ENCODE measurements at regions not wholly inside any gene's neighbourhood (a gene's known extent, or its start where the extent isn't known, plus 50 kb on each side); places are given as distances from the start of the nearest gene placed in this dataset.

DNA sequence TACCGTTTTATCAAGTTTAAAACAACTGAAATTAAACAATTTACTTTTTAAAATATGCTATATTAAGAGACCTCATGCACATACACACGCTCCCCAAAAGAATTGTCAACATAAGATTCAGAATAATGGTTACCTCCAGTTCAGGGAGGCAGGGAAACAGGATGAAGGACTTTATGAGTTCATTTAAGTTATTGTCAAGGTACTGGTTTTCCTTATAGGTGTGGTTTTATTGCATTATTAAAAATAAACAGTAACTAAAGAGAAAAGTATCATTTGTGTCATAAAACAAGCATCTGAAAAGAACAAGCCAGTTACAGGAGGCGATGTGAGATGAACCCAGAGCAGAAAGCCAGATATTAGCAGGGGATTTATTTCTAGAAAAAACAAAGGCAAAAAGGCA, 2376.7 kb downstream of the MAT2B start:
- DNase-seq (ENCODE audit: low read depth) = no peak
- TF ChIP-seq CTCF (IDR thresholded peaks at IDR 0.05; ENCODE audit: low read depth, low read length, missing control alignments) = no peak
- in situ Hi-C loops (cut with HindIII; ENCODE audit: low sequenced_read_pairs) = no loop called here
- no peak overlapping the region for H3K4me3 ChIP-seq (ENCODE audit: low read depth, low read length)

GRCh38 chr5:165885623-165886350, 2380.4 kb downstream of the MAT2B start:
- in situ Hi-C loops (cut with HindIII; ENCODE audit: low sequenced_read_pairs) = no loop called here
- DNase-seq (ENCODE audit: low read depth) = no peak
- H3K4me3 ChIP-seq (ENCODE audit: low read depth, low read length) = no peak overlapping the region
- no peak for TF ChIP-seq CTCF (IDR thresholded peaks at IDR 0.05; ENCODE audit: low read depth, low read length, missing control alignments)

DNA sequence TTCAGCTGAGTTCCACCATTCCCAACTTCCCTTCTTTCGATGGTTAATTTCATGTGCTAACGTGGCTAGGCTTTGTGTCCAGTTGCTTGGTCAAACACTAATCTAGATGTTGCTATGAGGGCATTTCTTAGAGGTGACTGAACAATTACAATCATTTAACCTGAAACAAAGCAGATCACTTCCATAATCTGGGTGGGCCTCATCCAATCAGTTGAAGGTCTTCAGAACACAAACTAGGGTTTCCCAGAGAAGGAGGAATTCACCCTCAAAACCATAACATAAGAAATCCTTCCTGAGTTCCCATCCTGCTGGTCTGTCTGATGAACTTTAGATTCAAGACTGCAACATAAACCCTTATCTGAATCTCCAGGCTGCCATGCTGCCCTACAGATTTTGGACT, 2381.7 kb downstream of the MAT2B start:
- no peak overlapping the region for H3K4me3 ChIP-seq (ENCODE audit: low read depth, low read length)
- no peak for TF ChIP-seq CTCF (IDR thresholded peaks at IDR 0.05; ENCODE audit: low read depth, low read length, missing control alignments)
- in situ Hi-C loops (cut with HindIII; ENCODE audit: low sequenced_read_pairs) = no loop called here
- DNase-seq (ENCODE audit: low read depth) = no peak

- in situ Hi-C loops (cut with HindIII; ENCODE audit: low sequenced_read_pairs) = no loop called here
- no peak overlapping the region for H3K4me3 ChIP-seq (ENCODE audit: low read depth, low read length)
- DNase-seq (ENCODE audit: low read depth) = no peak
- no peak for TF ChIP-seq CTCF (IDR thresholded peaks at IDR 0.05; ENCODE audit: low read depth, low read length, missing control alignments)
Measured at GRCh38 chr5:165892383-165892782, 2387.0 kb downstream of the MAT2B start.

DNA sequence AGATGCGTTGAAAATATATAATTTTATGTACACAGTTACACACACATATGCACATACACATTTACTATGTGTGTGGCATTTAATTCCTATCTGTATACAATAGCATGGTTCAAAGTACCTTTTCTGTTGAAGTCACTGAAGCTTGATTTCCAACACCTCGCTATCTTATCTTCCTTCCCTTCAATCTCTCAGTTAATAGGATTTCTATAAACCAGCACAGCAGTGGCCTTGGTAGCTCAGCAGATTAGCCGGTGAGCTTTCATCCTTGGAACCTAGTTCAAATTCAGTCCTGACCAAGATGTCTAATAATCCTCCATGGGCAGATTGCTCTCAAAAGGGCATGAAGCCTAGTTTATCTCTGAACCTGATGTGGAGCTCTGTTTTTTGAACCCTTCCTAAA, 2389.5 kb downstream of the MAT2B start:
- no peak overlapping the region for H3K4me3 ChIP-seq (ENCODE audit: low read depth, low read length)
- in situ Hi-C loops (cut with HindIII; ENCODE audit: low sequenced_read_pairs) = no loop called here
- TF ChIP-seq CTCF (IDR thresholded peaks at IDR 0.05; ENCODE audit: low read depth, low read length, missing control alignments) = no peak
- no peak for DNase-seq (ENCODE audit: low read depth)

DNA sequence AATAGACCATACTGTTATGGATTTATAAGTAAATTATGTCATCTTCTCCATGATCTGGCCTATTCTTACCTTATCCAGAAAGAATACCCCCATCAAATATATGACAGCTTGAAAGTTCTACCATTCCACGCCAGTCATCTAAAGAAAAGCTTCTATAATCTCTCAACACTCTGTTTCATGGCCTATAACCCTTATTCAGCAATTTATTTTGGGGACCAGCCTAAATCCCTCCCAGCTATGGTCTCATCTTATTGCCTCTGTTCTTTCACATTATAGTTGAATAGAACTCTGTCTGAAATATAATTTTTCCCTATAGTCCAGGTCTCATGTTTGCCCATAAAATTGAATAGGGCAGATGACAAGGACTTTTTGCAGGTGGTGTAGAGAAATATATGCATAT, 2387.6 kb upstream of the WWC1 start:
- TF ChIP-seq CTCF (IDR thresholded peaks at IDR 0.05; ENCODE audit: low read depth, low read length, missing control alignments) = no peak
- H3K4me3 ChIP-seq (ENCODE audit: low read depth, low read length) = no peak overlapping the region
- in situ Hi-C loops (cut with HindIII; ENCODE audit: low sequenced_read_pairs) = no loop called here
- DNase-seq (ENCODE audit: low read depth) = no peak

All from astrocyte of the cerebellum (primary cell).